ENCODE measurements at regions not wholly inside any gene's neighbourhood (a gene's known extent, or its start where the extent isn't known, plus 50 kb on each side); places are given as distances from the start of the nearest gene placed in this dataset.

GRCh38 chr17:34825102-34825501, 136.2 kb downstream of the CCT6B start:
- POLR2A ChIA-PET (ENCODE audit: low non-redundant PET) = no interaction called here

GRCh38 chr17:34823023-34823422, 138.2 kb downstream of the CCT6B start:
- no peak for DNase-seq (ENCODE audit: low spot score)
- BruUV-seq (replicated peaks) = no TSS peak
- no peak overlapping the region for H3K4me3 ChIP-seq (ENCODE audit: low read depth, low read length, poor library complexity, severe bottlenecking)
- ChIA-PET POLR2A (ENCODE audit: low non-redundant PET) (no interaction called here), CTCF (no interaction called here)
- H3K27me3 ChIP-seq (replicated peaks; ENCODE audit: insufficient read depth, low read depth, low read length, poor library complexity) = no peaks in the 10 kb centered on the region
- TF ChIP-seq EZH2 (IDR thresholded peaks at IDR 0.05; ENCODE audit: borderline replicate concordance, low read depth, low read length, poor library complexity, severe bottlenecking) (no peak), CTCF (conservative IDR thresholded peaks at IDR 0.05; ENCODE audit: low read depth, low read length) (no peak)
- no peaks in the 10 kb centered on the region for H3K9me3 ChIP-seq (ENCODE audit: low read depth, low read length, poor library complexity, severe bottlenecking)
- H3K4me1 ChIP-seq (ENCODE audit: insufficient read depth, low read length, poor library complexity, severe bottlenecking) = no peaks in the 10 kb centered on the region
- intact Hi-C loops (cut with micrococcal nuclease; ENCODE audit: unreplicated experiment) = no loop called here
- H3K36me3 ChIP-seq (ENCODE audit: insufficient read depth, low read length, poor library complexity, severe bottlenecking) = no peaks in the 10 kb centered on the region
- no peak overlapping the region for H3K27ac ChIP-seq (ENCODE audit: low read depth, low read length, poor library complexity, severe bottlenecking)

More at GRCh38 chr17:34825102-34825501, 136.2 kb downstream of the CCT6B start:
- intact Hi-C loops (cut with micrococcal nuclease; ENCODE audit: unreplicated experiment) = no loop called here
- H3K27me3 ChIP-seq (replicated peaks; ENCODE audit: insufficient read depth, low read depth, low read length, poor library complexity) = no peaks in the 10 kb centered on the region
- DNase-seq (ENCODE audit: low spot score) = no peak
- H3K36me3 ChIP-seq (ENCODE audit: insufficient read depth, low read length, poor library complexity, severe bottlenecking) = no peaks in the 10 kb centered on the region
- H3K27ac ChIP-seq (ENCODE audit: low read depth, low read length, poor library complexity, severe bottlenecking) = no peak overlapping the region
- CTCF ChIA-PET = no interaction called here
- BruUV-seq (replicated peaks) = no TSS peak
- H3K9me3 ChIP-seq (ENCODE audit: low read depth, low read length, poor library complexity, severe bottlenecking) = no peaks in the 10 kb centered on the region
- no peak overlapping the region for H3K4me3 ChIP-seq (ENCODE audit: low read depth, low read length, poor library complexity, severe bottlenecking)
- no peaks in the 10 kb centered on the region for H3K4me1 ChIP-seq (ENCODE audit: insufficient read depth, low read length, poor library complexity, severe bottlenecking)
- TF ChIP-seq CTCF (conservative IDR thresholded peaks at IDR 0.05; ENCODE audit: low read depth, low read length) (no peak), EZH2 (IDR thresholded peaks at IDR 0.05; ENCODE audit: borderline replicate concordance, low read depth, low read length, poor library complexity, severe bottlenecking) (no peak)

DNA sequence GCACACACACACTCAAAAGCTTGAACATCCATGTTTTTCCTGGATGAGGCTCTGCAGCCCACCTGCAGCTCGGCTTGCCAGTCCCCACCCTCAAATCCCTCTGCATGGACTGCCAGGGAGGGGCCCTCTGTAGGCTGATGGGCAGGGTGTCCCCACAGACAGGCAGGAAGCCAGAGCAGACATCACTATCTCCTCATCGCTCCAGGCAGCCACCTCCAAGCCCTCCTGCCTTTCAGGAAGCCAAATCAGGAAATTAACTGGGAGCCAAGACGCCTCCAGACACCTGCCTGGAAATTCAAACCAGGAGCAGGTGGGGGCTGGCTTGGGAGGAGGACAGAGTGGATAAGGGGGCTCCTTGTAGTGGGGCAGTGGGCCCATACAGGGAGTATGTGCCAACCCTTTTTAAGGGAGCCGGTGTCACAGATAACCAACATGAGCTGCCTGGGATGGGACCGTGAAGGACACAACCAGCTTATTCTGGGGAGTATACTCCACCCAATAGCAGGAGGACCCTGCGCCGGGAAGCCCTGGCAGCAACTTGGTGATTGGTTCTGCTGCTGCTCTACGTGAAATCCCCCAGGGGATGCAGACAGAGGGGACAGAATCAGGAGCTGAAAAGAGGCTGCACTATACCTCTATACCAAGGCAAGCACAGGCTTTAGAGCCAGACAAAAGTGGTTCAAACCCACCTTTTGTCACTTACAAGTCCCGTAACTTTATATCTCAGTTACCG, 139.1 kb downstream of the CCT6B start:
- H3K9me3 ChIP-seq (ENCODE audit: low read depth, low read length, poor library complexity, severe bottlenecking) = no peaks in the 10 kb centered on the region
- BruUV-seq (replicated peaks) = no TSS peak
- ChIA-PET POLR2A (ENCODE audit: low non-redundant PET) (no interaction called here), CTCF (no interaction called here)
- intact Hi-C loops (cut with micrococcal nuclease; ENCODE audit: unreplicated experiment) = no loop called here
- H3K27ac ChIP-seq (ENCODE audit: low read depth, low read length, poor library complexity, severe bottlenecking) = no peak overlapping the region
- no peak for DNase-seq (ENCODE audit: low spot score)
- no peaks in the 10 kb centered on the region for H3K27me3 ChIP-seq (replicated peaks; ENCODE audit: insufficient read depth, low read depth, low read length, poor library complexity)
- no peak overlapping the region for H3K4me3 ChIP-seq (ENCODE audit: low read depth, low read length, poor library complexity, severe bottlenecking)
- no peak for TF ChIP-seq CTCF (conservative IDR thresholded peaks at IDR 0.05; ENCODE audit: low read depth, low read length)
- TF ChIP-seq EZH2 (IDR thresholded peaks at IDR 0.05; ENCODE audit: borderline replicate concordance, low read depth, low read length, poor library complexity, severe bottlenecking) = no peak
- H3K4me1 ChIP-seq (ENCODE audit: insufficient read depth, low read length, poor library complexity, severe bottlenecking) = no peaks in the 10 kb centered on the region
- no peaks in the 10 kb centered on the region for H3K36me3 ChIP-seq (ENCODE audit: insufficient read depth, low read length, poor library complexity, severe bottlenecking)

Data from A673 (cell line).